NT2/D1 (cell line): ENCODE measurements at regions not wholly inside any gene's neighbourhood (a gene's known extent, or its start where the extent isn't known, plus 50 kb on each side); places are given as distances from the start of the nearest gene placed in this dataset.

ENCODE experiments used
- SUZ12 ChIP-seq: IDR thresholded peaks from 2 replicates; pipeline ENCODE4 v1.6.1; 2011; ENCODE audit not compliant: insufficient read length, insufficient read depth; ENCODE audit errors: extremely low read depth
- YY1 ChIP-seq: IDR thresholded peaks from 2 replicates; pipeline ENCODE4 v1.6.1; 2011; ENCODE audit not compliant: insufficient read length, insufficient read depth
- ZNF274 ChIP-seq: IDR thresholded peaks from 2 replicates; pipeline ENCODE4 v1.6.1; 2011; ENCODE audit warnings: mild to moderate bottlenecking, low read depth, low read length

- no peak for TF ChIP-seq ZNF274
- TF ChIP-seq YY1 = no peak
- TF ChIP-seq SUZ12 = no peak
Observed at GRCh38 chr2:145254291-145254690, 734.4 kb upstream of the ZEB2 start.
